NCI-H1092 (cell line): ENCODE measurements at regions not wholly inside any gene's neighbourhood (a gene's known extent, or its start where the extent isn't known, plus 50 kb on each side); places are given as distances from the start of the nearest gene placed in this dataset.

Experiments
- DNase-seq: peaks from one replicate; lab custom pipeline; 2025; lab: John Stamatoyannopoulos, UW

DNA sequence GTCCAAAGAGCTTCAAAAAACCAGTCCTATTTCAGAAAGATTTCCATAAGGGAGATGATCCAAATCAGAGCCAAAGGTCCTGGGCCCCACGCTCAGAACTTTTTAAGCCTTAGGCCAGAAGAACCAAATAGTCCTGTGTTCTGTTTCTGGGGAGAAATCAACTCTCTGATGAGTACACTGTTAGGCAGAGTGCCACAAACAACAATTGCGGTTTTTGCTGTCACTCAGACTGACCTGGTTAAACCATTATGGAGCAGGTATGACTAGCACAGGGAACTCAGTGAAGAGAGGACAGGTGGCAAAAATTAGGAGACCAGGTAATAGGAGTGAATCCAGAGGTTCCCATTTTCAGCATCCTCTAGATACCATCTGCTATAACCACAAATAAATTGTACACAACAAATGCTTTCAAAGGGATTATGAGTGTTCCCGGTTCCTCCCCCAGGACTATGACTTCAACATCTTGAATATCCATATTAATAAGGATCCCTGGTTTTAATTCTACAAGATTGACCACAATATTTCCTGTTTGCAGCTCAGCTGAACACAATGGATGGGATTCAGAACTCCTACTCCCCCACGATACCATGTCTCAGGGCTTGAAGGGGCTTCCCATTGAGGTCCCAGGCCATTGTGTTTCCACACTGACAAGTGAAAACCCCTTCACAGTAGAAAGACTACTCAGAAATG lies 52.1 kb upstream of the FREM1 start:
- DNase-seq: no peak

DNA sequence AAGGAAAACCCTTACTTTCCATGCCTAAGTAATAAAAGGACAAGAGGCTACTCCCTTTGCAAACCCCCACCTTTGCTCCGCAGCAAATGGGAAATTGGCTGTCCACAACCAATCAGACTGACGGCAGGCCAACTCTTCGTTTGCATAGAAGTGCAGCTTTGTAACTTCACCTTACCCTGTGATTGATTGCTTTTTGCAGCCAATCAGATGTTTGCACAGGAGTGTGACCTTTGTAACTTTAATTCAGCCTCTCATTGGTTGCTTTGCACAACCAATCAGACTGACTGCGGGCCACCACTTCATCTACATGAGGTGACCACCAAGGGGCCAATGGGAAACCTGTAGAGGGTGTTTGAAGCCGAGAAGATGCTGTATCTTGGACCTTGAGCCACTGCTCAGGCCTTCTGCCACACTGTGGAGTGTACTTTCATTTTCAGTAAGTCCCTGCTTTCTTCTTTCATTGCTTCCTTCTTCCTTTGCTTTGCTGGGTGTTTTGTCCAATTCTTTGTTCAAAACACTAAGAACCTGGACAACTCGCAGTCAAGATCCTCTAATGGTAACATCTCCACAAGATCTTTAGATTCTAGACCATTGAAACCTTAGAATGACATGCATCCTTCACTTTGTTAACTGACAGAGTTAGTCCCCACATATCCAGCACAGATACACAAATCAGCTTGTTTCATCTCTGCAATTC lies 51.3 kb upstream of the FREM1 start:
- no peak for DNase-seq

DNA sequence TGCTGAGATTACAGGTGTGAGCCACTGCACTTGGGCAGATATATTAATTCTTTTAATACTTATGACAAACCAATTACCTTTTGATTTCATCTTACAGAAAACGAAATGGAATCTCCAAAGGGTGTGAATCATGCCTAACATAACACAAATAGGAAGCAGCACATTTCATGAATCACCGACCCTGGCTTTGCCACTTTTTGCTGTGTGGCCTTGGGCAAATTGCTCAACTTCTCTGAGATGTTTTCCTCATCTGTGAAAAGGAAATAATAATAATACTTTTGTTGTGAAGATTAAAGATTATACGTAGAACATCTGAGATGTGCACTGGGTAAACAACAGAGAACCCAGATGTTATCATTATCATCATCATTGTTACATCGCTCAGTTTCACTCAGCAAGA lies 50.7 kb upstream of the FREM1 start:
- DNase-seq: no peak
